ENCODE measurements at regions not wholly inside any gene's neighbourhood (a gene's known extent, or its start where the extent isn't known, plus 50 kb on each side); places are given as distances from the start of the nearest gene placed in this dataset.
"Not testable (repeated sequence)": the region's sequence is repeated elsewhere in the genome, so short reads cannot be mapped to it uniquely, and the experiment has no call there.

GRCh38 chr2:8602809-8603208 lies 79.0 kb upstream of the ID2 start:
- Histone ChIP-seq H3K4me1 (no peaks in the 10 kb centered on the region), H3K9me3 (no peaks in the 10 kb centered on the region), H3K27me3 (no peaks in the 10 kb centered on the region), H3K36me3 (no peaks in the 10 kb centered on the region), H3K4me3 (no peak overlapping the region), H3K27ac (no peak overlapping the region)
- 66 to 69% methylated on average over 3 of the region's 3 CpGs for WGBS, 2 donors
- TF ChIP-seq POLR2A (IDR thresholded peaks at IDR 0.05) (no peak), EP300 (IDR thresholded peaks at IDR 0.05) (no peak), POLR2AphosphoS5 (IDR thresholded peaks at IDR 0.05) (no peak)
- TF ChIP-seq, protein P1, sequence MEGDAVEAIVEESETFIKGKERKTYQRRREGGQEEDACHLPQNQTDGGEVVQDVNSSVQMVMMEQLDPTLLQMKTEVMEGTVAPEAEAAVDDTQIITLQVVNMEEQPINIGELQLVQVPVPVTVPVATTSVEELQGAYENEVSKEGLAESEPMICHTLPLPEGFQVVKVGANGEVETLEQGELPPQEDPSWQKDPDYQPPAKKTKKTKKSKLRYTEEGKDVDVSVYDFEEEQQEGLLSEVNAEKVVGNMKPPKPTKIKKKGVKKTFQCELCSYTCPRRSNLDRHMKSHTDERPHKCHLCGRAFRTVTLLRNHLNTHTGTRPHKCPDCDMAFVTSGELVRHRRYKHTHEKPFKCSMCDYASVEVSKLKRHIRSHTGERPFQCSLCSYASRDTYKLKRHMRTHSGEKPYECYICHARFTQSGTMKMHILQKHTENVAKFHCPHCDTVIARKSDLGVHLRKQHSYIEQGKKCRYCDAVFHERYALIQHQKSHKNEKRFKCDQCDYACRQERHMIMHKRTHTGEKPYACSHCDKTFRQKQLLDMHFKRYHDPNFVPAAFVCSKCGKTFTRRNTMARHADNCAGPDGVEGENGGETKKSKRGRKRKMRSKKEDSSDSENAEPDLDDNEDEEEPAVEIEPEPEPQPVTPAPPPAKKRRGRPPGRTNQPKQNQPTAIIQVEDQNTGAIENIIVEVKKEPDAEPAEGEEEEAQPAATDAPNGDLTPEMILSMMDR (IDR thresholded peaks at IDR 0.05) = no peak
- DNase-seq = no peak
- intact Hi-C loops (cut with DNase I) = no loop called here

- H3K4me1 ChIP-seq; H3K27me3 ChIP-seq; H3K27ac ChIP-seq; intact Hi-C loops (cut with DNase I); H3K4me3 ChIP-seq; H3K36me3 ChIP-seq; H3K9me3 ChIP-seq; DNase-seq: not testable (repeated sequence)
- 90 to 93% methylated on average over 4 of the region's 4 CpGs for WGBS, 2 donors
Observed at GRCh38 chr2:8603356-8603755, 78.5 kb upstream of the ID2 start.

DNA sequence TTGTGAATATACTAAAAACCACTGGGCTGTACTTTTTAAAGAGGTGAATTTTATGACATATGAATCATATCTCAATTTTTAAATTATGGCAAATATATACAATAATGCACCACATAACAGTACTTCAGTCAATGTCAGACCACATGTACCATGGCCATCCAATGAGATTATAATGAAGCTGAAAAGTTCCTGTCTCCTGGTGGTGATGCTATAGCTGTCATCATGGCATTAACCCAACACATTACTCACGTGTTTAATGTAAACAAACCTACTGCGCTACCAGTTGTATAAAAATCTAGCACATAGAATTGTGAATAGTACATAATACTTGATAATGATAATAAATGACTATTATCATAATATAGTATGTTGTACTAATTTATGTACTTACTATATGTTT lies 77.6 kb upstream of the ID2 start:
- no peaks in the 10 kb centered on the region for H3K36me3 ChIP-seq
- WGBS, 2 donors = 59 to 77% methylated on average over 2 of the region's 2 CpGs
- no peak overlapping the region for H3K4me3 ChIP-seq
- no peaks in the 10 kb centered on the region for H3K4me1 ChIP-seq
- no peaks in the 10 kb centered on the region for H3K27me3 ChIP-seq
- intact Hi-C loops (cut with DNase I) = no loop called here
- TF ChIP-seq EP300 (IDR thresholded peaks at IDR 0.05) (no peak), POLR2AphosphoS5 (IDR thresholded peaks at IDR 0.05) (no peak), POLR2A (IDR thresholded peaks at IDR 0.05) (no peak)
- TF ChIP-seq, protein P1 (IDR thresholded peaks at IDR 0.05) = no peak
- no peak overlapping the region for H3K27ac ChIP-seq
- no peaks in the 10 kb centered on the region for H3K9me3 ChIP-seq
- no peak for DNase-seq

DNA sequence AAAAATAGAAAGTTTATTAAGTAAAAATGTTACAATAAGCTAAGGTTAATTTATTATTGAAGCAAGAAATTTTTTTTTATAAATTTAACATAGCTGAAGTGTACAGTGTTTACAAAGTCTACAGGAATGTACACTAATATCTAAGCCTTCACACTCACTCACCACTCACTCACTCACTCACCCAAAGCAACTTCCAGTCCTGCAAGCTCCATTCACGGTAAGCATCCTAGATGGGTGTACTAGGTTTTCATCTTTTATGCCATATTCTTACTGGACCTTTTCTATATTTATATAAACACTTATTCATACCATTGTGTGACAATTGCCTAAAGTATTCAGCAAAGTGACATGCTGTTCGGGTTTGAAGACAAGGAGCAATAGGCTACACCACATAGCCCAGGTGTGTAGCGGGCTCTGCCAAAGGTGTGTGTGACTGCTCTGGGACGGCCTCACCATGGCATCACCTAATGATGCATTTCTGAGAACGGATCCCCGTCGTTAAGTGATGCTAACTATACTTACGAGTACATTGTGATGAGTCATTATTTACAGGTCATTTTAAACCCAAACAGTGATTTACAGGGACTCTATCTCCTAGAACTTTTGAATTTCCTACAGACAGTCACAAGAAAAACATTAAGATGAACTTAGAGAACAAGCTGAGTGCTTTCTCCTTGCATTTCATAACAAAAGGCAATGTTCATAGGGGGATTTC lies 76.3 kb upstream of the ID2 start:
- no peak overlapping the region for H3K4me3 ChIP-seq
- intact Hi-C loops (cut with DNase I) = no loop called here
- no peaks in the 10 kb centered on the region for H3K27me3 ChIP-seq
- H3K36me3 ChIP-seq = no peaks in the 10 kb centered on the region
- H3K9me3 ChIP-seq = no peaks in the 10 kb centered on the region
- TF ChIP-seq EP300 (IDR thresholded peaks at IDR 0.05) = no peak
- no peak for TF ChIP-seq POLR2A (IDR thresholded peaks at IDR 0.05)
- no peak for TF ChIP-seq POLR2AphosphoS5 (IDR thresholded peaks at IDR 0.05)
- TF ChIP-seq, protein P1 (IDR thresholded peaks at IDR 0.05) = no peak
- 54 to 79% methylated on average over 8 of the region's 8 CpGs for WGBS, 2 donors
- no peak for DNase-seq
- no peaks in the 10 kb centered on the region for H3K4me1 ChIP-seq
- H3K27ac ChIP-seq = no peak overlapping the region

- Histone ChIP-seq H3K9me3 (no peaks in the 10 kb centered on the region), H3K27ac (no peak overlapping the region), H3K27me3 (no peaks in the 10 kb centered on the region), H3K4me3 (no peak overlapping the region), H3K36me3 (no peaks in the 10 kb centered on the region), H3K4me1 (no peaks in the 10 kb centered on the region)
- no peak for TF ChIP-seq POLR2AphosphoS5 (IDR thresholded peaks at IDR 0.05)
- TF ChIP-seq, protein P1 (IDR thresholded peaks at IDR 0.05) = no peak
- no peak for DNase-seq
- intact Hi-C loops (cut with DNase I) = no loop called here
- 92 to 94% methylated on average over 8 of the region's 8 CpGs for WGBS, 2 donors
Observed at GRCh38 chr2:8606226-8606625, 75.6 kb upstream of the ID2 start.
